PC-3 (cell line): ENCODE measurements at regions not wholly inside any gene's neighbourhood (a gene's known extent, or its start where the extent isn't known, plus 50 kb on each side); places are given as distances from the start of the nearest gene placed in this dataset.

Experiments used
- ATAC-seq: fragments of 200-7000 bp; cut with Tn5 transposase; 2 replicates; pipeline ENCODE4 v1.9.1; 2020; ENCODE audit warnings: mild to moderate bottlenecking, moderate library complexity
- BruUV-seq: library from RNA; stranded (reverse); fragments of 400-500 nt; replicated peaks from 2 replicates; lab custom pipeline; 2021; lab: Mats Ljungman, UMichigan
- CTCF ChIA-PET: fragments of 300-600 bp; sonication (Branson Sonifier 250); formaldehyde crosslinking; loops from one replicate; lab custom pipeline; 2022; ENCODE audit warnings: antibody characterized with exemption; lab: Charles Lee
- POLR2A ChIA-PET: fragments of 300-600 bp; sonication (Branson Sonifier 250); formaldehyde crosslinking; loops from one replicate; lab custom pipeline; 2022; ENCODE audit warnings: antibody characterized with exemption; ENCODE audit not compliant: unreplicated experiment; lab: Charles Lee
- DNase-seq: peaks from one replicate; pipeline ENCODE4 v3.0.0-alpha.2; 2015
- H2AFZ ChIP-seq: fragments of 300-600 bp; sonication (generic); 2 replicates; pipeline ENCODE4 v1.6.0; 2016; ENCODE audit warnings: antibody characterized with exemption, low read length
- H3F3A ChIP-seq: fragments of 300-600 bp; sonication (generic); one replicate; pipeline ENCODE4 v1.6.0; 2017; ENCODE audit warnings: antibody characterized with exemption, low read length, control low read depth, mild to moderate bottlenecking; ENCODE audit not compliant: unreplicated experiment
- H3K27ac ChIP-seq: fragments of 300-600 bp; sonication (generic); 2 replicates; pipeline ENCODE4 v1.5.1; 2016; ENCODE audit warnings: mild to moderate bottlenecking, low read length
- H3K27me3 ChIP-seq: fragments of 300-600 bp; sonication (generic); 2 replicates; pipeline ENCODE4 v1.6.1; 2016; ENCODE audit warnings: low read length, mixed read lengths
- H3K36me3 ChIP-seq: fragments of 300-600 bp; sonication (generic); 2 replicates; pipeline ENCODE4 v1.6.1; 2016; ENCODE audit warnings: low read depth, mixed run types, low read length, mixed read lengths
- H3K4me1 ChIP-seq: fragments of 300-600 bp; sonication (generic); 2 replicates; pipeline ENCODE4 v1.5.1; 2016; ENCODE audit warnings: low read length; ENCODE audit not compliant: insufficient read depth
- H3K4me2 ChIP-seq: fragments of 300-600 bp; sonication (generic); 2 replicates; pipeline ENCODE4 v1.6.0; 2016; ENCODE audit warnings: low read length
- H3K4me3 ChIP-seq: fragments of 300-600 bp; sonication (generic); 2 replicates; pipeline ENCODE4 v1.5.1; 2016; ENCODE audit warnings: mild to moderate bottlenecking, low read length, mixed read lengths
- H3K79me2 ChIP-seq: fragments of 300-600 bp; sonication (generic); 2 replicates; pipeline ENCODE4 v1.6.1; 2017; ENCODE audit warnings: low read length, mixed read lengths
- H3K9ac ChIP-seq: fragments of 300-600 bp; sonication (generic); 2 replicates; pipeline ENCODE4 v1.6.0; 2016; ENCODE audit warnings: mild to moderate bottlenecking, low read length
- H3K9me2 ChIP-seq: fragments of 300-600 bp; sonication (generic); replicated peaks from 2 replicates; pipeline ENCODE4 v1.6.1; 2016; ENCODE audit warnings: mixed run types, low read length, mixed read lengths
- H3K9me3 ChIP-seq: fragments of 300-600 bp; sonication (generic); 2 replicates; pipeline ENCODE4 v1.6.1; 2016; ENCODE audit warnings: low read length, mixed read lengths
- H4K20me1 ChIP-seq: fragments of 300-600 bp; sonication (generic); 2 replicates; pipeline ENCODE4 v1.6.1; 2016; ENCODE audit warnings: low read length, mixed read lengths
- CTCF ChIP-seq: fragments of 300-600 bp; sonication (generic); conservative IDR thresholded peaks from 2 replicates; pipeline ENCODE4 v1.5.1; 2017; ENCODE audit warnings: antibody characterized with exemption, low read depth, mild to moderate bottlenecking, low read length
- EZH2 ChIP-seq: fragments of 300-600 bp; sonication (generic); IDR thresholded peaks from one replicate; pipeline ENCODE4 v1.6.1; 2017; ENCODE audit warnings: antibody characterized with exemption, mild to moderate bottlenecking, low read length; ENCODE audit not compliant: unreplicated experiment
- EZH2phosphoT487 ChIP-seq: fragments of 300-600 bp; sonication (generic); IDR thresholded peaks from 2 replicates; pipeline ENCODE4 v1.6.1; 2018; ENCODE audit warnings: mild to moderate bottlenecking, antibody characterized with exemption, low read length, borderline replicate concordance
- intact Hi-C: fragments of 100-400 bp; cut with micrococcal nuclease; formaldehyde crosslinking; loops from 2 replicates; pipeline ENCODE4 v1.9.0; 2023

GRCh38 chr6:114595186-114595585 lies 252.4 kb upstream of the HS3ST5 start:
- Histone ChIP-seq H3K27ac (no peak overlapping the region), H4K20me1 (no peaks in the 10 kb centered on the region), H3K9me3 (no peaks in the 10 kb centered on the region), H3K4me2 (no peak overlapping the region), H3K4me1 (no peaks in the 10 kb centered on the region), H3F3A (no peaks in the 10 kb centered on the region), H3K27me3 (no peaks in the 10 kb centered on the region), H3K9me2 (no peaks in the 10 kb centered on the region), H3K9ac (no peak overlapping the region), H3K79me2 (no peaks in the 10 kb centered on the region), H2AFZ (no peak overlapping the region), H3K4me3 (no peak overlapping the region), H3K36me3 (no peaks in the 10 kb centered on the region)
- ATAC-seq (no peak), DNase-seq (no peak)
- no TSS peak for BruUV-seq
- intact Hi-C loops = no loop called here
- POLR2A ChIA-PET = no interaction called here
- CTCF ChIA-PET = no interaction called here
- TF ChIP-seq CTCF (no peak), EZH2phosphoT487 (no peak), EZH2 (no peak)

GRCh38 chr6:114592506-114592905 lies 249.7 kb upstream of the HS3ST5 start:
- Histone ChIP-seq H3K9ac (no peak overlapping the region), H3K4me1 (no peaks in the 10 kb centered on the region), H3K79me2 (no peaks in the 10 kb centered on the region), H3K4me2 (no peak overlapping the region), H3K36me3 (no peaks in the 10 kb centered on the region), H2AFZ (no peak overlapping the region), H4K20me1 (no peaks in the 10 kb centered on the region), H3K9me3 (no peaks in the 10 kb centered on the region), H3F3A (no peaks in the 10 kb centered on the region), H3K27ac (no peak overlapping the region), H3K9me2 (no peaks in the 10 kb centered on the region), H3K27me3 (no peaks in the 10 kb centered on the region), H3K4me3 (no peak overlapping the region)
- DNase-seq = no peak
- intact Hi-C loops = no loop called here
- ATAC-seq = no peak
- TF ChIP-seq CTCF = no peak
- TF ChIP-seq EZH2phosphoT487 = no peak
- no peak for TF ChIP-seq EZH2
- CTCF ChIA-PET = no interaction called here
- BruUV-seq = no TSS peak
- POLR2A ChIA-PET = no interaction called here

GRCh38 chr6:114588726-114589125 lies 245.9 kb upstream of the HS3ST5 start:
- CTCF ChIA-PET = no interaction called here
- POLR2A ChIA-PET = no interaction called here
- Histone ChIP-seq H3K4me2 (no peak overlapping the region), H3K36me3 (no peaks in the 10 kb centered on the region), H3K4me3 (no peak overlapping the region), H2AFZ (no peak overlapping the region), H3K9me2 (no peaks in the 10 kb centered on the region), H3K9me3 (no peaks in the 10 kb centered on the region), H3F3A (no peaks in the 10 kb centered on the region), H4K20me1 (no peaks in the 10 kb centered on the region), H3K27me3 (no peaks in the 10 kb centered on the region), H3K27ac (no peak overlapping the region), H3K9ac (no peak overlapping the region), H3K79me2 (no peaks in the 10 kb centered on the region), H3K4me1 (no peaks in the 10 kb centered on the region)
- TF ChIP-seq EZH2phosphoT487 = no peak
- TF ChIP-seq EZH2 = no peak
- no peak for TF ChIP-seq CTCF
- no TSS peak for BruUV-seq
- intact Hi-C loops = no loop called here
- ATAC-seq = no peak
- no peak for DNase-seq
